AML-193 (cell line): ENCODE measurements at regions not wholly inside any gene's neighbourhood (a gene's known extent, or its start where the extent isn't known, plus 50 kb on each side); places are given as distances from the start of the nearest gene placed in this dataset.

Experiments used
- DNase-seq, 2 experiments: peaks; one replicate each; lab custom pipeline; 2025; lab: John Stamatoyannopoulos, UW

- DNase-seq, result no peak
These were observed 632.0 kb downstream of the BRD1 start for GRCh38 chr22:49195636-49196035.

DNA sequence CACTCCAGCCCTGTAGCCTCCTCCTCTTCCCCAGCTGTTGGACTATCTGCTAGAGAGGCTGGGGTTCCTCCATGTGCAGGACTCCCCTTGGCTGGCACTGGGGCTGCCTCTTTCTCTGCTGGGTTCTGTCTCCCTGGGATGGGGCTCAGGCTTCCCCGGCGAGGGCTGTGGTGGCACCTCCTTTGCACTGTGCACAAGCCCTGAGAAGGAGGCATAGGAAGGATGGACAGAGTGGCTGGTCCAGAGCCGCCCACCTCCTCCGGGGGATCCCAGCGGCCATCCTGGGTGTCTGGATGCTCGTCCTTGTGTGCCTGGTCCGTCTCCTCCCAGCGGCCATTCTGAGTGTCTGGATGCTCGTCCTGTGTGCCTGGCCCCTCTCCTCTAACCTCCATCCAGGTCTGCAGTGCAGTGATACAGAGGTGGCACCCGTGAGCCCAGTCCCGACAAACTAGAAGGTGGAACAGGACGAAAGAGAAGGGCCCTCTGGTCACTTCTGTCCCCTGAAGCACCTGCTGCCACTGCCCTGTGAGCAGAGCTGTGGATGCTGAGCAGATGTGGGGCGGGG lies 633.7 kb downstream of the BRD1 start:
- no peak for DNase-seq

GRCh38 chr22:49193348-49193747 lies 634.3 kb downstream of the BRD1 start:
- no peak for DNase-seq

- no peak for DNase-seq
These were observed 634.8 kb downstream of the BRD1 start for GRCh38 chr22:49192857-49193250.

GRCh38 chr22:49192180-49192856 lies 635.4 kb downstream of the BRD1 start:
- DNase-seq, result no peak

DNA sequence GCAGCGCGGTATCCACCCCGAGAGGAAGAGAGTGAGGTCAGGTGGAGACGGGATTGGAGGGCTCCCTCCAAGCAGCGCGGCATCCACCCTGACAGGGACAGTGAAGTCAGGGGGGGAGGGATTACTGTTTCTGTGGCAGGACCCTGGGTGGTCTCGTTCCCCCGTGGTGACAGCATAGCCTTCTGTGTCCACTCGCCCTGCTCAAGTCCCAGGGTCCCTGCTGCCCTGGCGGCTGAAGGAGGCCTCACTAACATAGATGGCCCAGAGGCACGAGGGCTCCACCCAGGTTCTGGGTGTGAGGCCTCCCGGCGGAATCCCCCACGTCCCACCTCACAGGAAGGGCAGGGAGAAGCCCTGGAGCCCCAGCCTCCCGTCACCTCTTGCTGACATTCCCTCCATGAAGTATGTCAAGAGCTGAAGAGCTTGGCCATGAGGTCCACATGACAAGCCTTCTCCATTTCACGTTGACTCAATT lies 636.1 kb downstream of the BRD1 start:
- no peak for DNase-seq

DNA sequence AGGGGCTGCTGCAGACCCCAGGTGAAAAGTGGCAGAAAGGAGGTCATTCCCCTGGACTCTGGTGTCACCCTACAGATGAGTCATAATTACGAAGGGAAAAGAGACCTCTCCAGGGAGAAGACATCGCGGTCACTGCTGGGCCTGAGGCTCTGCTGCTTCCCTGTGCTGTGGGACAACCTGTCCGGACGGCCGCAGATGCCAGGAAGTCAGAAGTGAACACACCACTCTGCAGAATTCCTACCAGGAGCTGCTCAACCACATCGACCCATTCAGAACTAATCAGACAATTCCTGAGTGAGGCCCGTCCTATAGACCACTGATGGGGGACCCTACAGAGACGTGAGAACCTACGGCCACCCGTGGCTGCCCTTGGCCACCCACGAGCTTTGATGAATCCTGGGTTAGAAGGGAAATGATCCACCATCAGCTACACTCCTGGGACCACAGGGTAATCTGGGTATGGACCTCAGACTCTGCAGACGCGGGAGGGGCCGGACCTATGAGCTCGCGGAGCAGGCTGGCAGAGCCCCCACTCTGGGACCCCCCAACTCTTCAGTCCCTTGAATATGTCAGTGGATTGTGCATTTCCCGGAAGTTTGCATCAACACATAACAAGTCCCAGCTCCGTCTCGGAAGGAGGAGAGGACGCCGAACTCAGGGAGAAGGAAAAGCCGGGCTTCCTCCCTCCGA lies 636.7 kb downstream of the BRD1 start:
- DNase-seq, result no peak

- no peak for DNase-seq
These were observed 637.8 kb downstream of the BRD1 start for GRCh38 chr22:49189871-49190270.

DNA sequence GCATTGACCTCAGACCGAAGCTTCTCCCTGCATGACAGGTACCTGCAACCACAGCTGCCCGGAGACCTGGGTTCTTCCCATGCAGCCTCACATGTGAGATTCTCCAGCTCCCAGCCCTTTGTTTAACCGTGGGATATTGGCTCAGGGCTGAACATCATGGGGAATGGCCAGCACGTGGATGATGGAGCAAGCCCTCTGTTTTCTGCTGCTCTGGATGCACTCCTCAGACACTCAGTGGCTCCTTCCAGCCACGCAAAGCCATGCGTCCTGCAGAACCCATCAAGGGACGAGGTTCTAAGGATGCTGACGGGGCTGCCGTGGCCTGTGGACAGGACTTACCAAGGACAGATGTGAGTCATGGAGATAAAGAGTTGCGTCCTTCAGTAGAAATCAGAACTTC lies 639.1 kb downstream of the BRD1 start:
- DNase-seq, result no peak

GRCh38 chr22:49188091-49188490 lies 639.6 kb downstream of the BRD1 start:
- no peak for DNase-seq

GRCh38 chr22:49186762-49187161 lies 640.9 kb downstream of the BRD1 start:
- no peak for DNase-seq

DNA sequence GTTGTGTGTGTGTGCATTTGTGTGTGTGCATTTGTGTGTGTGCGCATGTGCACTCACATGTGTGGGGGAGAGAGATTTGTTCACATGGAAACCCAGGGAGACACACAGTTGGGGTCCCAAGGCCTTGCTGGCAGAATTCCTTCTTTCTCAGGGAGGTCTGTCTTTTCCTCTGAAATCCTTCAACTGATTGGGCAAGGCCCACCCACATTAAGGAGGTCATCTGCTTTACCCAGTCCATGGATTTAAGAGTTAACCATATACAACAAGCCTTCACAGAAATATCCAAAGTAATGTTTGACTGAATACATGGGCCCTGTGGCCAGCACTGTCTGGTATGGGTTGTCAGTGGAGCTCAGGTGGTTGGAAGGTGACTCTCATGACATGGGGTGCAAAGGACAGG lies 641.4 kb downstream of the BRD1 start:
- no peak for DNase-seq

- DNase-seq, result no peak
These were observed 642.2 kb downstream of the BRD1 start for GRCh38 chr22:49185312-49185969.

DNA sequence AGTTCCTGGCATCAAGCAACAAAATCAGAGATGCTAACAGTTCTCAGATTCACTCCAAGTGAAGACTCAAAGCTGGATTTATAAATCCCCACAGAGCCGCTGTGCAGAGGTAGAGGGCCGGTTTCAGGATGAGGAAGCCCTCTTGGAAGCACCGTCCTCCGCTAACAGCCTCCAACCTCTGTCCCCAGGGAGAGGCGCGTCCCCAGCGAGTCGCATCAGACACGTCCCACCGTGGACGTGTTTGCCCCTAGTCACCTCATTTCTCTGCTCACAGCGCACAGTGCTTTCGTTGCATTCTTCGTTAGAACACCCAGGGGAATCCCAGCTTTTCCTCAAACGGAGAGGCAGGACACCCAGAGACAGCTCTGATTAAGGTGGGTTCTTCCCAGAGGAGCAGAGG lies 642.9 kb downstream of the BRD1 start:
- no peak for DNase-seq

- DNase-seq, result no peak
These were observed 643.9 kb downstream of the BRD1 start for GRCh38 chr22:49183826-49184216.

- no peak for DNase-seq
These were observed 644.4 kb downstream of the BRD1 start for GRCh38 chr22:49183208-49183825.

DNA sequence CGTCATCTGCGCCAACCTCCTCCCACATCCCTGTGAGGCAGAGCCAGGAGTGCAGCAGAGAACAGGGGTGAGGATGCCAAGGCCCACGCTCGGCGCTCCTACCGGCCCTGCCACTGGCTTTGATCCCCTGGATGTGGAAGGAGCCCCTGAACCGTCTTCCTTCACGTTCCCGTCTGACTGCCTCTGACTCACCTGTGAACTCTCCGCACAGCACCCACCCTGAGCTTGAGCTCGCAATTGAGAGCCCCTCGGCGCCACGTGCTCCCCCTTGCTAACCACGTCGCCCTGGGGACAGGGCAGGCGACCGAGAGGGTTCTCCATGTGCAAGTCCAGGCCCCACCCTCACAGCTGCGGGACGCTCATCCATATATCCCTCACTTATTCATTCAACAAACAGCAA lies 645.3 kb downstream of the BRD1 start:
- no peak for DNase-seq

DNA sequence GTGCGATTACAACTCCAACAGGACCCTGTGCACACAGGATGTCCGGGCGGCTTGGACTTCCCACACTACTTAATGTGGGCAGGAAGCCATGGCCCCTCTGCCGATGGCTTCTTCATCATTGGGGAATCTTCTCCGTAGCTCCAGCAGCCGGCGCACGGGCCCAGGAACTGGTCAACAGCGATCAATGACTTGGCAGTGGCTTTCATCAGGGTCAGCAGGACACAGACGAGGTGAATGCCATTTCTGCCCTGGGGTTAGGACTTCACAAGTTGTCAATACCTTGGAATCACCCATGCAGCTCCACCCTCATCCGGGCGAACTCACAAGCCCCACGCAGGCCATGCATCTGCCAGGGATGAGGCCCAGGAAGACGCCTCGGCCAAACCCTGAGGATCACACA lies 645.7 kb downstream of the BRD1 start:
- DNase-seq, result no peak

DNA sequence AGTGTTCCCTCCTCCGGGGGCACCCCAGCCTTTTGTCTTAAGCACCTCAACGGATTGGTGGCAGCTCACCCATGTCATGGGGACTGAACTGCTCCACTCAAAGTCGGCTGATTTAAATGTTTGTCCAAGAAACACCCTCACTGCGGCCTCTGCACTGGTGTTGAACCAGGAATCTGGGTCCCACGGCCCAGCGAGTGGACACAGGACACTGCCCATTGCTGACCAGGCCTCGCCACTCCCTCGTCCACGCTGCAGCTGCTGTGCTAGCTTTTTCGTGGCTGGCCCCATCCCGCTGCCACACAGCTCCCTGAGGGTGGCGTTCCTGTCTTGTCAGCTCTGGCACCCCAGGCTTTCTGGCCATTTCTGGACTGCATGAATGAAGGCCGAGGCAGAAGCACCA lies 646.2 kb downstream of the BRD1 start:
- DNase-seq, result no peak

DNA sequence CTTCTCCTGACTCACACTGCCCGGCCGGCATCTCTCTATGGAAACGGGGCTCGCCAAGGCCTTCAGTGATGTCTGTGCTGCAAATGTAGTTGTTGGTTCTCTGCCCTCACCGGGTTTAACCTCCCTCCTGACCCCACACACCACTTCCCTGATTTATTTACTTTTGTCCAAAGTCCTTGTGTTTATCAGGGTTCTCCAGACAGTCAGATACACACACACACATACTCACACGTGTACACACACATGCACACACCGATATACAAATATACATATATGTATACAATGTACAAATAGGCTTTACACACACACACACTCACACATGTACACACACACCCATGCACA lies 647.0 kb downstream of the BRD1 start:
- DNase-seq, result no peak

DNA sequence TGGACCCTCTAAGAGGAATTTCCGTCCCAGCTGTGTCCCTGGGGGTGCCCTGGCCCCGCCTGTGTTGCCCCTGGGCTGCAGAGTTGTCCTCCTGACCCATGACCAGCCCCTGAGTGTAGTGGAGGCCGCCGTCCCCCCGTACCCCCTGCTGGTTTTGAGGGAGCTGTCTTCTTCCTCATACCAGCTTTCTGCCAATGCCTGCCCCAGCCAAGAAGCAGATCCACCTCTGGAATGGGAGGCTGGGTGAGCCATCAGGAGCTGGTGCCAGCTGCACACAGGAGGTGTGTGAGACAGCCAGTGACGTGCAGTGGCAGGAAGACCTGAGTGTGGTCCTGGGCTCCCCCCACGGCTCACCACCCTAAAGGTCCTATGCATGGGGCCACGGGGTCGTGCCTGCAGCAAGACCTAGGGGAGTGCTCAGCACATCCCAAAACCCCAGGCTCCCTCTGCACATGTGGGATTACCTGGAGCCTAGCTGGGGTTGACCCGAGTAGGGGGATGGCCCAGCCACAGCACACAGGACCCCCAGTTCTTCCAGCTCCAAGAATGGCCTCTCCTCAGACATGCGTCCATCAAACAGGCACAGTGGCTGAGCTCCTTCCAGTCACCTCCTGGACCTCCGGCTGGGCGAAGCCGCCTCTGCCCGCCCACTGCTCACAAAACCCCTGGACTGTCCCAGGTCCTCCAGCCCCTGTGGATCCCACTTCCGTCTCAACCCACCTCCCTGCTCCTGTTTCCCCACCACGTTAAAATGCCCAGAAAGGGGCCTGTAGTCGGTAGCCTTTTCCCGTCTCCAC lies 647.6 kb downstream of the BRD1 start:
- no peak for DNase-seq

- no peak for DNase-seq
These were observed 648.5 kb downstream of the BRD1 start for GRCh38 chr22:49179175-49179574.
